ENCODE measurements at regions not wholly inside any gene's neighbourhood (a gene's known extent, or its start where the extent isn't known, plus 50 kb on each side); places are given as distances from the start of the nearest gene placed in this dataset.
A peak's percentile ranks its signal among the peaks of the same experiment; 100 is the strongest.

- DNase-seq: no peak
These were observed 100.1 kb downstream of the PDCL3 start for GRCh38 chr2:100662866-100663265.

GRCh38 chr2:100664021-100664755, 101.4 kb downstream of the PDCL3 start:
- no peak for DNase-seq

GRCh38 chr2:100664756-100665101, 101.9 kb downstream of the PDCL3 start:
- no peak for DNase-seq

GRCh38 chr2:100666996-100667395, 104.2 kb downstream of the PDCL3 start:
- no peak for DNase-seq

GRCh38 chr2:100667801-100668200, 105.0 kb downstream of the PDCL3 start:
- no peak for DNase-seq

- DNase-seq: no peak
These were observed 107.4 kb downstream of the PDCL3 start for GRCh38 chr2:100670232-100670631.

GRCh38 chr2:100673115-100673514, 110.3 kb downstream of the PDCL3 start:
- no peak for DNase-seq

- no peak for DNase-seq
These were observed 111.1 kb downstream of the PDCL3 start for GRCh38 chr2:100673691-100674485.

GRCh38 chr2:100674666-100675065, 111.9 kb downstream of the PDCL3 start:
- DNase-seq: no peak

- DNase-seq: no peak
These were observed 112.6 kb downstream of the PDCL3 start for GRCh38 chr2:100675373-100675772.

- no peak for DNase-seq
These were observed 113.1 kb downstream of the PDCL3 start for GRCh38 chr2:100675855-100676254.

GRCh38 chr2:100676346-100676745, 113.6 kb downstream of the PDCL3 start:
- no peak for DNase-seq

GRCh38 chr2:100677611-100678185, 114.9 kb downstream of the PDCL3 start:
- no peak for DNase-seq

GRCh38 chr2:100679211-100679610, 116.4 kb downstream of the PDCL3 start:
- no peak for DNase-seq

- DNase-seq: no peak
These were observed 119.7 kb downstream of the PDCL3 start for GRCh38 chr2:100682536-100682935.

- DNase-seq: no peak
These were observed 120.4 kb downstream of the PDCL3 start for GRCh38 chr2:100683231-100683630.

- no peak for DNase-seq
These were observed 128.1 kb upstream of the NPAS2 start for GRCh38 chr2:100691846-100692245.

GRCh38 chr2:100692381-100692780, 127.6 kb upstream of the NPAS2 start:
- DNase-seq: peak; percentile 2

- no peak for DNase-seq
These were observed 127.0 kb upstream of the NPAS2 start for GRCh38 chr2:100692906-100693305.

- no peak for DNase-seq
These were observed 120.8 kb upstream of the NPAS2 start for GRCh38 chr2:100699131-100699530.

- no peak for DNase-seq
These were observed 117.4 kb upstream of the NPAS2 start for GRCh38 chr2:100702438-100703109.

GRCh38 chr2:100703213-100703612, 116.7 kb upstream of the NPAS2 start:
- DNase-seq: no peak

GRCh38 chr2:100703739-100704138, 116.2 kb upstream of the NPAS2 start:
- no peak for DNase-seq

- DNase-seq: no peak
These were observed 115.8 kb upstream of the NPAS2 start for GRCh38 chr2:100704156-100704555.

All from NK-92 treated with Interleukin-12 subunit alpha and Interleukin-12 subunit beta, amount 100 ng/mL, for 24 hours (cell line).